CD14-positive monocyte (primary cell): ENCODE measurements at regions not wholly inside any gene's neighbourhood (a gene's known extent, or its start where the extent isn't known, plus 50 kb on each side); places are given as distances from the start of the nearest gene placed in this dataset.

ENCODE experiments used
- DNase-seq, 3 donors: peaks; one replicate each; pipeline ENCODE4 v3.0.0-alpha.2; 2011 to 2022
- H2AFZ ChIP-seq: 2 replicates; pipeline ENCODE4 v1.6.0; 2012; ENCODE audit warnings: mild to moderate bottlenecking, low read depth, low read length, inconsistent platforms; ENCODE audit not compliant: insufficient read depth, poor library complexity, severe bottlenecking
- H3K27ac ChIP-seq, 2 donors: 1 replicate in 1 of 2; 2 replicates in 1 of 2; pipeline ENCODE4 v1.5.1; 2012 to 2013; ENCODE audit warnings: low read length in 2 of 2, control low read depth in 1 of 2, inconsistent platforms in 1 of 2, low read depth in 1 of 2, mild to moderate bottlenecking in 1 of 2
- H3K27me3 ChIP-seq, 2 donors: one replicate each; pipeline versions ENCODE4 v1.6.0 to v1.6.1; 2011 to 2013; ENCODE audit warnings: low read length in 2 of 2; ENCODE audit not compliant: control insufficient read depth in 2 of 2, insufficient read depth in 2 of 2
- H3K36me3 ChIP-seq, 2 donors: replicated peaks in 1 of 2; 1 replicate in 1 of 2; 2 replicates in 1 of 2; pipeline versions ENCODE4 v1.5.1 to v1.6.1; 2012 to 2013; ENCODE audit warnings: low read length in 2 of 2, control low read depth in 1 of 2, inconsistent platforms in 1 of 2, mild to moderate bottlenecking in 1 of 2; ENCODE audit not compliant: insufficient read depth in 2 of 2, control insufficient read depth in 1 of 2
- H3K4me1 ChIP-seq, 2 donors: 1 replicate in 1 of 2; 2 replicates in 1 of 2; pipeline versions ENCODE4 v1.5.1 to v1.6.1; 2012 to 2013; ENCODE audit warnings: low read length in 2 of 2, control low read depth in 1 of 2, inconsistent platforms in 1 of 2, mild to moderate bottlenecking in 1 of 2, moderate library complexity in 1 of 2; ENCODE audit not compliant: insufficient read depth in 2 of 2, control insufficient read depth in 1 of 2
- H3K4me2 ChIP-seq: replicated peaks from 2 replicates; pipeline ENCODE3; 2012; ENCODE audit warnings: low read length, moderate library complexity, mild to moderate bottlenecking; ENCODE audit not compliant: poor library complexity, severe bottlenecking; ENCODE audit errors: extremely low read depth
- H3K4me3 ChIP-seq, 3 experiments: fragments of 200-600 bp in 1 of 3; sonication (generic) in 1 of 3; replicated peaks in 1 of 3; 1 replicate in 2 of 3; 2 replicates in 1 of 3; pipeline ENCODE4 v1.5.1; 2011 to 2013; ENCODE audit warnings: low read length in 3 of 3, mild to moderate bottlenecking in 3 of 3, control low read depth in 2 of 3, low read depth in 2 of 3, inconsistent platforms in 1 of 3, moderate library complexity in 1 of 3
- H3K79me2 ChIP-seq: 2 replicates; pipeline ENCODE4 v1.6.0; 2012; ENCODE audit warnings: mild to moderate bottlenecking, control low read depth, inconsistent platforms, low read length, moderate library complexity; ENCODE audit not compliant: insufficient read depth
- H3K9ac ChIP-seq: 2 replicates; pipeline ENCODE4 v1.6.0; 2017; ENCODE audit warnings: low read length, mild to moderate bottlenecking; ENCODE audit not compliant: insufficient read depth, poor library complexity, severe bottlenecking
- H3K9me3 ChIP-seq, 2 donors: replicated peaks in 1 of 2; 1 replicate in 1 of 2; 2 replicates in 1 of 2; pipeline versions ENCODE4 v1.5.1 to v1.6.1; 2012 to 2013; ENCODE audit warnings: low read length in 2 of 2, control low read depth in 1 of 2; ENCODE audit not compliant: control insufficient read depth in 1 of 2, insufficient read depth in 1 of 2
- H4K20me1 ChIP-seq: 2 replicates; pipeline ENCODE4 v1.6.0; 2012; ENCODE audit warnings: mild to moderate bottlenecking, low read length, control low read depth, moderate library complexity; ENCODE audit not compliant: insufficient read depth
- H3K27ac Mint-ChIP-seq, 7 donors: one replicate each; pipeline ENCODE4 v1.8.0; 2020; ENCODE audit warnings: mild to moderate bottlenecking in 7 of 7, mixed read lengths in 7 of 7, moderate library complexity in 6 of 7, inconsistent platforms in 2 of 7
- H3K27me3 Mint-ChIP-seq, 3 donors: one replicate each; pipeline ENCODE4 v1.8.0; 2021 to 2022; ENCODE audit warnings: low read depth in 3 of 3, mild to moderate bottlenecking in 3 of 3, mixed read lengths in 3 of 3, moderate library complexity in 3 of 3, inconsistent platforms in 1 of 3
- H3K36me3 Mint-ChIP-seq, 2 donors: one replicate each; pipeline ENCODE4 v1.8.0; 2020; ENCODE audit warnings: mixed read lengths in 2 of 2, inconsistent platforms in 1 of 2, mild to moderate bottlenecking in 1 of 2
- H3K4me1 Mint-ChIP-seq: one replicate; pipeline ENCODE4 v1.8.0; 2020; ENCODE audit warnings: mild to moderate bottlenecking, mixed read lengths
- H3K4me3 Mint-ChIP-seq, 2 donors: one replicate each; pipeline ENCODE4 v1.8.0; 2020; ENCODE audit warnings: mild to moderate bottlenecking in 2 of 2, mixed read lengths in 2 of 2, moderate library complexity in 1 of 2
- H3K9me3 Mint-ChIP-seq, 7 donors: one replicate each; pipeline ENCODE4 v1.8.0; 2020 to 2022; ENCODE audit warnings: mixed read lengths in 7 of 7, mild to moderate bottlenecking in 6 of 7, moderate library complexity in 6 of 7, inconsistent platforms in 2 of 7
- CTCF ChIP-seq: fragments of 200-600 bp; IDR thresholded peaks from one replicate; pipeline ENCODE4 v1.8.0; 2022; ENCODE audit warnings: antibody characterized with exemption, mild to moderate bottlenecking
- WGBS: methylation state at CpG from one replicate; pipeline ENCODE4 v1.1.5; 2013; ENCODE audit warnings: missing lambda C conversion rate; ENCODE audit not compliant: insufficient coverage; 5-methylcytosine and 5-hydroxymethylcytosine counted together
- intact Hi-C, 2 donors: fragments of 100-400 bp; cut with micrococcal nuclease; formaldehyde crosslinking; loops; one replicate each; pipeline versions ENCODE4 v1.15.0 to v1.15.1; 2023

- DNase-seq, result no peak
- Histone ChIP-seq H3K27me3 (no peaks in the 10 kb centered on the region), H3K36me3 (no peaks in the 10 kb centered on the region), H3K4me1 (no peaks in the 10 kb centered on the region), H3K9me3 (no peaks in the 10 kb centered on the region), H3K4me2 (no peak overlapping the region), H3K79me2 (no peaks in the 10 kb centered on the region), H4K20me1 (no peaks in the 10 kb centered on the region), H3K9ac (no peak overlapping the region), H3K4me3 (no peak overlapping the region), H3K27ac (no peak overlapping the region), H2AFZ (no peak overlapping the region)
- no peak for TF ChIP-seq CTCF
- Mint-ChIP-seq H3K27ac (no peak overlapping the region), H3K9me3 (peaks cover 0 to 6% (median 0%) of the 10 kb centered on the region in 7 donors), H3K27me3 (no peaks in the 10 kb centered on the region), H3K36me3 (no peaks in the 10 kb centered on the region), H3K4me1 (no peaks in the 10 kb centered on the region), H3K4me3 (no peak overlapping the region)
- intact Hi-C loops, result no loop called here
- no CpG with 5 or more reads among the region's 1 CpG for WGBS
Observed at GRCh38 chr9:30591461-30591860, 1793.0 kb upstream of the ACO1 start.

- Mint-ChIP-seq H3K27ac (no peak overlapping the region), H3K36me3 (no peaks in the 10 kb centered on the region), H3K4me3 (no peak overlapping the region), H3K4me1 (no peaks in the 10 kb centered on the region), H3K27me3 (peaks cover 0 to 1% (median 0%) of the 10 kb centered on the region in 3 donors), H3K9me3 (peaks cover 0 to 9% (median 3%) of the 10 kb centered on the region in 7 donors)
- intact Hi-C loops, result no loop called here
- H3K9ac ChIP-seq, result no peak overlapping the region
- no CpG with 5 or more reads among the region's 2 CpGs for WGBS
- H3K4me2 ChIP-seq, result no peak overlapping the region
- TF ChIP-seq CTCF, result no peak
- H2AFZ ChIP-seq, result no peak overlapping the region
- no peaks in the 10 kb centered on the region for H3K79me2 ChIP-seq
- no peaks in the 10 kb centered on the region for H3K27me3 ChIP-seq
- no peak overlapping the region for H3K27ac ChIP-seq
- H3K36me3 ChIP-seq, result no peaks in the 10 kb centered on the region
- H4K20me1 ChIP-seq, result no peaks in the 10 kb centered on the region
- no peaks in the 10 kb centered on the region for H3K4me1 ChIP-seq
- no peak for DNase-seq
- H3K4me3 ChIP-seq, result no peak overlapping the region
- H3K9me3 ChIP-seq, result peaks cover 0 to 7% of the 10 kb centered on the region in 2 donors
Observed at GRCh38 chr9:30597608-30598007, 1786.8 kb upstream of the ACO1 start.
